HG03039 (cell line): ENCODE measurements at regions not wholly inside any gene's neighbourhood (a gene's known extent, or its start where the extent isn't known, plus 50 kb on each side); places are given as distances from the start of the nearest gene placed in this dataset.
"Not testable (repeated sequence)": the region's sequence is repeated elsewhere in the genome, so short reads cannot be mapped to it uniquely, and the experiment has no call there.

Experiments
- ATAC-seq: cut with Tn5 transposase; IDR thresholded peaks from one replicate; pipeline ENCODE4 v1.9.1; 2021; ENCODE audit warnings: mild to moderate bottlenecking, moderate library complexity; ENCODE audit not compliant: unreplicated experiment

DNA sequence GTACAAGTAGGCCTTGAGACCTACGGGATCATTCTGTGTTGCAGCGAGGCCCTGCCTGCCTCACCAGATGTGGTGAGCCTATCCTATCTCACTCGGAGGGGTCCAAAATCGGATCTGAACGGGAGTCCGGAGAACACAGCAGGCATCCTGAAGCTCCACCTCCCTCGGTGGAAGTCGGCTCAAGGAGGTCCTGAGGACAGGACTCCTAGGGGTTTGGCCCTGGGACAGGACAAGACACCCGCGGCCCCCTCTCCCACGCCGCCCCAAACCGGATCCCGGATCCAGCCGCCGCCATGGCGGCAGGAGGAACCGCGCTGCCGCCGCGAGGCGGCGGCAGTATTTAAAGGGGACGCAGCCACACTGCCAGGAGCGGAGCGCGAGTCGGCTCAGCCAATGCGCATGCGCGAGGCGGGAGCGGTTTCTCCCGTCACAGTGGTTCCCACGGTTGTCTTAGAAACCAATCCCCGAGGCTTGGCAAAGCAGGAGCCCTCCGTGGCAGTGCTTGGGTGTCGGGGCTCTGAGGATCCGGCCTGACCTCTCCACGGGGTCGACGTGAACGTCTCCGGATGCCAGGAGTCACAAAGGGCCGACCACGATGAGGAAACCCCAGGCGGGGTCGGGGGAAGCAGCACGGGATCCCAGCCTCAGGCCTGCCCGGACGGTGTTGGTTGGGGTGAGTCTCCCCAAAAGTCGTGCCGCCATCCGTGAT, 454.6 kb upstream of the ZNG1F start:
- ATAC-seq: peak; percentile 100

DNA sequence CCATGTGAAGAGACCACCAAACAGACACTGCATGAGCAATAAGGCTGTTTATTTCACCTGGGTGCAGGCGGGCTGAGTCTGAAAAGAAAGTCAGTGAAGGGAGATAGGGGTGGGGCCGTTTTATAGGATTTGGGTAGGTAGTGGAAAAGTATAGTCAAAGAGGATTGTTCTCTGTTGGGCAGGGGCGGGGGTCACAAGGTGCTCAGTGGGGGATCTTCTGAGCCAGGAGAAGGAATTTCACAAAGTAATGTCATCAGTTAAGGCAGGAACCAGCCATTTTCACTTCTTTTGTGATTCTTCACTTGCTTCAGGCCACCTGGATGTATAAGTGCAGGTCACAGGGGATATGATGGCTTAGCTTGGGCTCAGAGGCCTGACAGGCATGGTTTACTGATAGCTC, 444.6 kb upstream of the ZNG1F start:
- ATAC-seq: not testable (repeated sequence)

DNA sequence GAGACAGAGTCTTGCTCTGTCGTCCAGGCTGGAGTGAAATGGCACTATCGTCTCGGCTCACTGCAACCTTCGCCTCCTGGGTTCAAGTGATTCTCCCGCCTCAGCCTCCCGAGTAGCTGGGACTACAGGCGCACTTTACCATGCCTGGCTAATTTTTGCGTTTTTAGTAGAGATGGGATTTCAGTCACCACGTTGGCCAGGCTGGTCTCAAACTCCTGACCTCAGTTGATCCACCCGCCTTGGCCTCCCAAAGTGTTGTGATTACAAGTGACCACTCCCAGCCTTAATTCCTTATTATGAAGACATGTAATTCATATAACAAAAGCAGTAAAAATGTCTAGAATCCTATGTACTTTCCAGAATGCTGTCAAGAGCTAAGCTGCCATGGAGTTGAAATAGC, 434.5 kb upstream of the ZNG1F start:
- not testable (repeated sequence) for ATAC-seq

DNA sequence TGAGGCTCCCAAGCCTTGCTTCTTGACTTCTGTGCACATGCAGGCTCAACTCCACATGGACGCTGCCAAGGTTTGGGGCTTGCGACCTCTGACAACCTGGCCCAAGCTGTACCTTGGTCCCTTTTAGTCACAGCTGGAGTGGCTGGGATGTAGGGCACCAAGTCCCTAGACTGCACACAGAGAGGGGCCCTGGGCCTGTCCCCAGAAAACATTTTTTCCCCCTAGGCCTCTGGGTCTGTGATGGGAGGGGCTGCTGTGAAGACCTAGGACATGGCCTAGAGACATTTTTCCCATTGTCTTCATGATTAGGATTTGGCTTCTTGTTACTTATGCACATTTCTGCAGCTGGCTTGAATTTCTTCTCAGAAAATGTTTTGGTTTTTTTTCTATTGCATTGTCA, 430.1 kb upstream of the ZNG1F start:
- not testable (repeated sequence) for ATAC-seq

DNA sequence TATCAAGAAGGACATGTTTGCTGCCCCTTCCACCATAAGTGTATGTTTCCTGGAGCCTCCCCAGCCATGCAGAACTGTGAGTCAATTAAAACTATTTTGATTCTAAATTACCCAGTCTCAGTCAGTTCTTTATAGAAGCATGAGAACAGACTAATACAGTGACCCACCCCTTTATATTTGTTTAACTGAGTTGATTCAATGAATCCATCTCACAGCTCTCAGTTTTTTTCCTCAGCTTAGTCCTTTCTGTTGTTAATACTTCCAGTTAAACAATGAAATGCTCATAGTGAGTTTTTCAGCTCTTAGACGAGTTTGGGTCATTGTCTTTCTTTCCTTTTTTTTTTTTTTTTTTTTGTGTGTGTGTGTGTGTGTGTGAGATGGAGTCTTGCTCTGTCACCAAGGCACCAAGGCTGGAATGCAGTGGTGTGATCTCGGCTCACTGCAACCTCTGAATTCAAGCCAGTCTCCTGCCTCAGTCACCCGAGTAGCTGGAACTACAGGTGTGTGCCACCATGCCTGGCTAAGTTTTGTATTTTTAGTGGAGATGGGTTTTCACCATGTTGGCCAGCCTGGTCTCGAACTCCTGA, 417.9 kb upstream of the ZNG1F start:
- ATAC-seq: not testable (repeated sequence)

DNA sequence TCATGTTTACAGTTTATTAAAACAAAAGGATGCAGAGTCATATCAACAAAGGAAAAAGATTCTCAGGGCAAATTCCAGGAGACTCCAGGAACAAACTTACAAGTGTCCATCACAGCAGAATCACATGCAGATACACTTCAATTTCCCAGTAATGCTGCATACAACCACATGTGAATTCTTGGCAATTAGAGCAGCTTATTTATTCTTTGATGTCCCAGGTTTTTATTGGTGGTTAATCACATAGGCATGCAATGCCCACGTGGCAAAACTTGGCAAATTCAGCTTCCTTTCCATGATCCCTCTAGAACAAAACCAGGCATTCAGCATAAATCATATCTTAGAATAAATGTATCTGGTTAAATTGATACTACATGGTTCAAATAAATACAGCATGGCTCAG, 376.5 kb upstream of the ZNG1F start:
- ATAC-seq: not testable (repeated sequence)
